ENCODE measurements at regions not wholly inside any gene's neighbourhood (a gene's known extent, or its start where the extent isn't known, plus 50 kb on each side); places are given as distances from the start of the nearest gene placed in this dataset.
"Not testable (repeated sequence)": the region's sequence is repeated elsewhere in the genome, so short reads cannot be mapped to it uniquely, and the experiment has no call there.

- no peak for DNase-seq (ENCODE audit: low read depth)
Measured at GRCh38 chr10:130968964-130969363, 342.6 kb downstream of the TCERG1L start.

- DNase-seq (ENCODE audit: low read depth) = no peak
Measured at GRCh38 chr10:130969700-130970099, 341.8 kb downstream of the TCERG1L start.

GRCh38 chr10:130970341-130971122 is 341.0 kb downstream of the TCERG1L start:
- no peak for DNase-seq (ENCODE audit: low read depth)

- no peak for DNase-seq (ENCODE audit: low read depth)
Measured at GRCh38 chr10:130971123-130971435, 340.4 kb downstream of the TCERG1L start.

GRCh38 chr10:130973127-130973839 is 338.2 kb downstream of the TCERG1L start:
- DNase-seq (ENCODE audit: low read depth) = no peak

GRCh38 chr10:130974166-130974565 is 337.4 kb downstream of the TCERG1L start:
- no peak for DNase-seq (ENCODE audit: low read depth)

- DNase-seq (ENCODE audit: low read depth) = not testable (repeated sequence)
Measured at GRCh38 chr10:130975351-130975750, 336.2 kb downstream of the TCERG1L start.

GRCh38 chr10:130982802-130983201 is 328.7 kb downstream of the TCERG1L start:
- DNase-seq (ENCODE audit: low read depth) = no peak

GRCh38 chr10:130983749-130984148 is 327.8 kb downstream of the TCERG1L start:
- no peak for DNase-seq (ENCODE audit: low read depth)

- DNase-seq (ENCODE audit: low read depth) = no peak
Measured at GRCh38 chr10:130984686-130985085, 326.8 kb downstream of the TCERG1L start.

- no peak for DNase-seq (ENCODE audit: low read depth)
Measured at GRCh38 chr10:130985158-130985753, 326.3 kb downstream of the TCERG1L start.

GRCh38 chr10:130986846-130987245 is 324.7 kb downstream of the TCERG1L start:
- no peak for DNase-seq (ENCODE audit: low read depth)

GRCh38 chr10:130987401-130987800 is 324.1 kb downstream of the TCERG1L start:
- DNase-seq (ENCODE audit: low read depth) = no peak

GRCh38 chr10:130989670-130990232 is 321.8 kb downstream of the TCERG1L start:
- DNase-seq (ENCODE audit: low read depth) = no peak

GRCh38 chr10:130990486-130990885 is 321.0 kb downstream of the TCERG1L start:
- no peak for DNase-seq (ENCODE audit: low read depth)

- DNase-seq (ENCODE audit: low read depth) = no peak
Measured at GRCh38 chr10:130992802-130993523, 318.6 kb downstream of the TCERG1L start.

GRCh38 chr10:130993612-130994011 is 317.9 kb downstream of the TCERG1L start:
- DNase-seq (ENCODE audit: low read depth) = no peak

- no peak for DNase-seq (ENCODE audit: low read depth)
Measured at GRCh38 chr10:130994191-130994590, 317.3 kb downstream of the TCERG1L start.

GRCh38 chr10:130994845-130995244 is 316.7 kb downstream of the TCERG1L start:
- DNase-seq (ENCODE audit: low read depth) = no peak

GRCh38 chr10:130997267-130998045 is 314.1 kb downstream of the TCERG1L start:
- DNase-seq (ENCODE audit: low read depth) = no peak

- no peak for DNase-seq (ENCODE audit: low read depth)
Measured at GRCh38 chr10:130998046-130998435, 313.5 kb downstream of the TCERG1L start.
